GM12892 (cell line): ENCODE measurements at regions not wholly inside any gene's neighbourhood (a gene's known extent, or its start where the extent isn't known, plus 50 kb on each side); places are given as distances from the start of the nearest gene placed in this dataset.

Source experiments
- POLR2A ChIP-seq: IDR thresholded peaks from 2 replicates; pipeline ENCODE4 v1.6.1; 2011; ENCODE audit warnings: low read depth, low read length, control low read depth
- TAF1 ChIP-seq: IDR thresholded peaks from 2 replicates; pipeline ENCODE4 v1.6.1; 2011; ENCODE audit warnings: low read depth, mild to moderate bottlenecking, control low read depth, low read length, borderline replicate concordance

DNA sequence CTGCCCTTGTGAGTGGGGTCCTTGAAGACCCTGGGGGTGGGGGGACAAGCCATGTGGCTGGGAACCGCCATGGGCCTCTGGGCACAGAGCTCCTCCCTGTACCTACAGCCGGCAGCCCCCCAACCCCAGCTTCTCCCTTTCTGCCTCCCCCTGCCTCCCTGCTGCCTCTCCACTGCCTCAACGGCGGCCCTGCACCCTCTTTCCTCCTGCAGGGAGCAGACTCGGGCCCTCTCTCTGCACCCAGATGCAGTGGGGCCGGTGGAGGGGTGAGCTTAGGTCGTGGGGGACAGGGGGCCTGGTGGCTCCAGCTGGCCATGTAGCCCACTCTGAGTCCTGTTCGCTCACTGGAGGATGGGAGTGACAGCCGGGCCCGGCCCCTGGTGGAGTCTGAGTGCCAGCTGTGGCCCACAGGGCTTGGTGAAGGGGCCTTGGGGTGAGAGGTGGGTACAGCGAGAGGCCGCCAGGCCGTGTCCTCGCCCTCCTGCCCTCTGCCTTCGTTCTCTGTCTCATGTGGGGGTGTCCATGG, 139.3 kb upstream of the COL5A1 start:
- TF ChIP-seq POLR2A = no peak
- TF ChIP-seq TAF1 = no peak
